WTC11 (cell line): ENCODE measurements at regions not wholly inside any gene's neighbourhood (a gene's known extent, or its start where the extent isn't known, plus 50 kb on each side); places are given as distances from the start of the nearest gene placed in this dataset.

ENCODE experiments used
- ATAC-seq: fragments of 200-7000 bp; cut with Tn5 transposase; 2 replicates; pipeline ENCODE4 v1.10.0; 2021; ENCODE audit warnings: mild to moderate bottlenecking, moderate library complexity
- CTCF ChIA-PET: fragments of 300-600 bp; sonication (Branson Sonifier 250); formaldehyde crosslinking; loops from one replicate; lab custom pipeline; 2021; ENCODE audit warnings: antibody characterized with exemption; lab: Charles Lee
- POLR2A ChIA-PET: fragments of 350-600 bp; sonication (Branson Sonifier 250); formaldehyde crosslinking; loops from one replicate; lab custom pipeline; 2021; ENCODE audit warnings: antibody characterized with exemption; lab: Charles Lee
- DNase-seq: peaks from one replicate; pipeline ENCODE4 v3.0.0; 2021; ENCODE audit warnings: low spot score
- H3K27ac Mint-ChIP-seq: 2 replicates; pipeline ENCODE4 v1.8.0; 2021; ENCODE audit warnings: mixed read lengths
- H3K27me3 Mint-ChIP-seq: 2 replicates; pipeline ENCODE4 v1.8.0; 2021; ENCODE audit warnings: low read depth, mild to moderate bottlenecking, moderate library complexity, mixed read lengths
- H3K36me3 Mint-ChIP-seq: 2 replicates; pipeline ENCODE4 v1.8.0; 2021; ENCODE audit warnings: mixed read lengths
- H3K4me1 Mint-ChIP-seq: 2 replicates; pipeline ENCODE4 v1.8.0; 2022; ENCODE audit warnings: mixed read lengths
- H3K4me3 Mint-ChIP-seq: 2 replicates; pipeline ENCODE4 v1.8.0; 2021; ENCODE audit warnings: mild to moderate bottlenecking, moderate library complexity, mixed read lengths
- H3K9me3 Mint-ChIP-seq: 2 replicates; pipeline ENCODE4 v1.8.0; 2021; ENCODE audit warnings: mixed read lengths
- AFF4 ChIP-seq: sonication (generic); formaldehyde crosslinking; IDR thresholded peaks from 2 replicates; pipeline ENCODE4 v1.8.1; 2023; ENCODE audit warnings: mild to moderate bottlenecking, missing genetic modification reagents, borderline replicate concordance
- AR ChIP-seq: fragments of 250-450 bp; sonication (Bioruptor Pico); IDR thresholded peaks from 2 replicates; pipeline ENCODE4 v1.9.0; 2021; ENCODE audit warnings: mild to moderate bottlenecking
- FOXP4 ChIP-seq: sonication (generic); formaldehyde crosslinking; IDR thresholded peaks from 2 replicates; pipeline ENCODE4 v1.8.0; 2022; ENCODE audit warnings: mild to moderate bottlenecking, missing genetic modification reagents
- MAX ChIP-seq: sonication (generic); formaldehyde crosslinking; IDR thresholded peaks from 2 replicates; pipeline ENCODE4 v1.8.0; 2022; ENCODE audit warnings: mild to moderate bottlenecking, missing genetic modification reagents
- MXD4 ChIP-seq: fragments of 250-450 bp; sonication (Bioruptor Pico); IDR thresholded peaks from 2 replicates; pipeline ENCODE4 v1.8.0; 2021; ENCODE audit warnings: mild to moderate bottlenecking, moderate library complexity, borderline replicate concordance
- PRRX2 ChIP-seq: fragments of 250-450 bp; sonication (Bioruptor Pico); IDR thresholded peaks from 2 replicates; pipeline ENCODE4 v1.8.0; 2021; ENCODE audit warnings: mild to moderate bottlenecking
- SOX15 ChIP-seq: fragments of 250-450 bp; sonication (Bioruptor Pico); IDR thresholded peaks from 2 replicates; pipeline ENCODE4 v1.9.0; 2021; ENCODE audit warnings: mild to moderate bottlenecking
- SP1 ChIP-seq: sonication (generic); formaldehyde crosslinking; conservative IDR thresholded peaks from 2 replicates; pipeline ENCODE4 v1.8.1; 2022; ENCODE audit warnings: missing genetic modification reagents
- STAT6 ChIP-seq: sonication (generic); formaldehyde crosslinking; conservative IDR thresholded peaks from 2 replicates; pipeline ENCODE4 v1.8.1; 2023; ENCODE audit warnings: mild to moderate bottlenecking, low read depth, missing genetic modification reagents, moderate library complexity
- TP53 ChIP-seq: sonication (generic); formaldehyde crosslinking; IDR thresholded peaks from 2 replicates; pipeline ENCODE4 v1.8.1; 2023; ENCODE audit warnings: mild to moderate bottlenecking, missing genetic modification reagents
- ZNF423 ChIP-seq: fragments of 250-450 bp; sonication (Bioruptor Pico); IDR thresholded peaks from 2 replicates; pipeline ENCODE4 v2.1.2; 2022; ENCODE audit warnings: mild to moderate bottlenecking, moderate library complexity
- TF ChIP-seq, protein P1 (sequence below): sonication (generic); formaldehyde crosslinking; IDR thresholded peaks from 2 replicates; pipeline ENCODE4 v1.8.0; 2023; ENCODE audit warnings: missing genetic modification reagents, mild to moderate bottlenecking, borderline replicate concordance
- TF ChIP-seq, protein P2 (sequence below): sonication (generic); formaldehyde crosslinking; IDR thresholded peaks from 2 replicates; pipeline ENCODE4 v1.8.1; 2023; ENCODE audit warnings: mild to moderate bottlenecking, missing genetic modification reagents

GRCh38 chr13:82934000-82934399 is 948.3 kb downstream of the SLITRK1 start (continued):
- no peak for TF ChIP-seq AFF4 (CRISPR knock-in tag)

DNA sequence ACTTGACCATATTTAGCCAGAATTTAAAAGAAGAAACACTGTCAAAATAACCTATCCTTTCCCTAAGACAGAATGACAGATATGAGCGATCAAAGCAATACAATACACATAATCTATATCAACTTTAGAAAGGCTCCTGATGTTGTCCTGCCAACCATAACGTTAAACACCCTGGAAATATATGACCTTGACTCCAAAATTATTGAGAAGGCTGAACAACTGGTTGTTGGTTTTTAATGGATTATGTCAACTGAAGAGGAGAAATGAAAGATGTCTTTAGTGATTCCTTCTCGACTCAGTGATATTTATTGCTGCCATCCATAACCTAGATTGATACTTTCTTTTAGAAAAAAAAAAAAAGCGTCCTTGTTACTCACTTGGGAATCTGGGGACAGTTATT is 957.2 kb downstream of the SLITRK1 start:
- Mint-ChIP-seq H3K4me1 (no peaks in the 10 kb centered on the region), H3K36me3 (no peaks in the 10 kb centered on the region), H3K27ac (no peak overlapping the region), H3K27me3 (no peaks in the 10 kb centered on the region), H3K9me3 (no peaks in the 10 kb centered on the region), H3K4me3 (no peak overlapping the region)
- ATAC-seq (no peak), DNase-seq (no peak)
- ChIA-PET CTCF (no interaction called here), POLR2A (no interaction called here)
- TF ChIP-seq TP53 (CRISPR knock-in tag) (no peak), ZNF423 (no peak), SP1 (CRISPR knock-in tag) (no peak), PRRX2 (CRISPR knock-in tag) (no peak), STAT6 (CRISPR knock-in tag) (no peak), AR (CRISPR knock-in tag) (no peak), MAX (CRISPR knock-in tag) (no peak), SOX15 (CRISPR knock-in tag) (no peak), FOXP4 (CRISPR knock-in tag) (no peak), MXD4 (CRISPR knock-in tag) (no peak)
- TF ChIP-seq, protein P1, sequence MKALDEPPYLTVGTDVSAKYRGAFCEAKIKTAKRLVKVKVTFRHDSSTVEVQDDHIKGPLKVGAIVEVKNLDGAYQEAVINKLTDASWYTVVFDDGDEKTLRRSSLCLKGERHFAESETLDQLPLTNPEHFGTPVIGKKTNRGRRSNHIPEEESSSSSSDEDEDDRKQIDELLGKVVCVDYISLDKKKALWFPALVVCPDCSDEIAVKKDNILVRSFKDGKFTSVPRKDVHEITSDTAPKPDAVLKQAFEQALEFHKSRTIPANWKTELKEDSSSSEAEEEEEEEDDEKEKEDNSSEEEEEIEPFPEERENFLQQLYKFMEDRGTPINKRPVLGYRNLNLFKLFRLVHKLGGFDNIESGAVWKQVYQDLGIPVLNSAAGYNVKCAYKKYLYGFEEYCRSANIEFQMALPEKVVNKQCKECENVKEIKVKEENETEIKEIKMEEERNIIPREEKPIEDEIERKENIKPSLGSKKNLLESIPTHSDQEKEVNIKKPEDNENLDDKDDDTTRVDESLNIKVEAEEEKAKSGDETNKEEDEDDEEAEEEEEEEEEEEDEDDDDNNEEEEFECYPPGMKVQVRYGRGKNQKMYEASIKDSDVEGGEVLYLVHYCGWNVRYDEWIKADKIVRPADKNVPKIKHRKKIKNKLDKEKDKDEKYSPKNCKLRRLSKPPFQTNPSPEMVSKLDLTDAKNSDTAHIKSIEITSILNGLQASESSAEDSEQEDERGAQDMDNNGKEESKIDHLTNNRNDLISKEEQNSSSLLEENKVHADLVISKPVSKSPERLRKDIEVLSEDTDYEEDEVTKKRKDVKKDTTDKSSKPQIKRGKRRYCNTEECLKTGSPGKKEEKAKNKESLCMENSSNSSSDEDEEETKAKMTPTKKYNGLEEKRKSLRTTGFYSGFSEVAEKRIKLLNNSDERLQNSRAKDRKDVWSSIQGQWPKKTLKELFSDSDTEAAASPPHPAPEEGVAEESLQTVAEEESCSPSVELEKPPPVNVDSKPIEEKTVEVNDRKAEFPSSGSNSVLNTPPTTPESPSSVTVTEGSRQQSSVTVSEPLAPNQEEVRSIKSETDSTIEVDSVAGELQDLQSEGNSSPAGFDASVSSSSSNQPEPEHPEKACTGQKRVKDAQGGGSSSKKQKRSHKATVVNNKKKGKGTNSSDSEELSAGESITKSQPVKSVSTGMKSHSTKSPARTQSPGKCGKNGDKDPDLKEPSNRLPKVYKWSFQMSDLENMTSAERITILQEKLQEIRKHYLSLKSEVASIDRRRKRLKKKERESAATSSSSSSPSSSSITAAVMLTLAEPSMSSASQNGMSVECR, result no peak
- TF ChIP-seq, protein P2, sequence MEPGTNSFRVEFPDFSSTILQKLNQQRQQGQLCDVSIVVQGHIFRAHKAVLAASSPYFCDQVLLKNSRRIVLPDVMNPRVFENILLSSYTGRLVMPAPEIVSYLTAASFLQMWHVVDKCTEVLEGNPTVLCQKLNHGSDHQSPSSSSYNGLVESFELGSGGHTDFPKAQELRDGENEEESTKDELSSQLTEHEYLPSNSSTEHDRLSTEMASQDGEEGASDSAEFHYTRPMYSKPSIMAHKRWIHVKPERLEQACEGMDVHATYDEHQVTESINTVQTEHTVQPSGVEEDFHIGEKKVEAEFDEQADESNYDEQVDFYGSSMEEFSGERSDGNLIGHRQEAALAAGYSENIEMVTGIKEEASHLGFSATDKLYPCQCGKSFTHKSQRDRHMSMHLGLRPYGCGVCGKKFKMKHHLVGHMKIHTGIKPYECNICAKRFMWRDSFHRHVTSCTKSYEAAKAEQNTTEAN, result no peak
